ENCODE measurements at regions not wholly inside any gene's neighbourhood (a gene's known extent, or its start where the extent isn't known, plus 50 kb on each side); places are given as distances from the start of the nearest gene placed in this dataset.

GRCh38 chr2:38218995-38219394, 143.0 kb upstream of the CYP1B1 start:
- Mint-ChIP-seq H3K9me3 (peaks cover 10% of the 10 kb centered on the region), H3K27ac (peak overlapping the region; percentile 6 to 57 (median 11)), H3K4me1 (peaks cover 45% of the 10 kb centered on the region), H3K27me3 (ENCODE audit: low read depth) (peaks cover 6% of the 10 kb centered on the region), H3K4me3 (no peak overlapping the region), H3K36me3 (ENCODE audit: low read depth) (no peaks in the 10 kb centered on the region)
- TF ChIP-seq CTCF (IDR thresholded peaks at IDR 0.05; ENCODE audit: unreplicated experiment in 3 of 3), result no peak

DNA sequence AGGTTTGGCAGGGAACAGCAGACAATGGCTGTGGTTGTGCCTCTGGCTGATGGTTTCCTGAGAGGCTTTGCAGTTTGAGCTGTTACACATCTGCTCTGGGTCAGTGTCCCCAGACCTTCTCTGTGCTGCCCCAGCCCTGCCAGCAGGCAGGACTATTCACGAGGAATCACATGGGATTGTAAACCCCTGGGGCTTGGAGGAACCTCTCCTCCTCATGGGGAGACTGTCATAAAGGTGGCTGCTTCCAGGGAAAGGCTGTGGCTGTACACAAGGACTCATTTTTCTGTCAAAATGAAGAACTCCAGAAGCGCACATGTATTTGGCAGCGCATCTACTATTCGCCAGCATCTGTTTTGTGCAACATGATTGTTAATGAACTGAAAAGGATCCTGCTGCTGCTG, 142.6 kb upstream of the CYP1B1 start:
- Mint-ChIP-seq H3K4me3 (no peak overlapping the region), H3K27me3 (ENCODE audit: low read depth) (peaks cover 6% of the 10 kb centered on the region), H3K9me3 (peaks cover 10% of the 10 kb centered on the region), H3K4me1 (peaks cover 49% of the 10 kb centered on the region), H3K36me3 (ENCODE audit: low read depth) (no peaks in the 10 kb centered on the region), H3K27ac (peak overlapping the region; percentile 6 to 57 (median 11))
- TF ChIP-seq CTCF (IDR thresholded peaks at IDR 0.05; ENCODE audit: unreplicated experiment in 3 of 3), result no peak

GRCh38 chr2:38217401-38218188, 141.6 kb upstream of the CYP1B1 start:
- TF ChIP-seq CTCF (IDR thresholded peaks at IDR 0.05; ENCODE audit: unreplicated experiment in 3 of 3), result no peak
- no peak overlapping the region for H3K4me3 Mint-ChIP-seq
- peak overlapping the region in 2 of 3 experiments; percentile 6 to 57 for H3K27ac Mint-ChIP-seq
- H3K9me3 Mint-ChIP-seq, result peaks cover 10% of the 10 kb centered on the region
- H3K27me3 Mint-ChIP-seq (ENCODE audit: low read depth), result peaks cover 3% of the 10 kb centered on the region
- peaks cover 51% of the 10 kb centered on the region for H3K4me1 Mint-ChIP-seq
- no peaks in the 10 kb centered on the region for H3K36me3 Mint-ChIP-seq (ENCODE audit: low read depth)

DNA sequence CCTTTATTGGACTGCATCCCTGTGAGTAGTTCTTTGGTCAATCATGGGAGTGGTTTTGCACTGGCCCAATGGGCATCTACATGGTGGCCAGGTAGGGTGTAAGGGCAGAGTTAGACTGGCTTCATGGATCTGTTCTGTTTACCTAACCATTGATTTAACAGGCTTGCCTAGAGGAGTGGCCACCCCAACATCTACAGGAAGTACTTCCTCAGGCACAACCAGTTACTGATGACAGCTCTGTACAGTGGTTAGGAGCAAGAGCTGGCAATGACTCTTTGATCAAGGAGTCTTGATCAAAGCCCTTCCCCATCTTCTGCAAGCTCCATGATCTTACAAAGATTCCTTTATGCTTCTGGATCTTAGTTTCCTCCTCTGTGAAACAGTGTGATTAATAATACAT, 140.9 kb upstream of the CYP1B1 start:
- H3K27me3 Mint-ChIP-seq (ENCODE audit: low read depth), result no peaks in the 10 kb centered on the region
- TF ChIP-seq CTCF (IDR thresholded peaks at IDR 0.05; ENCODE audit: unreplicated experiment in 3 of 3), result no peak
- H3K4me1 Mint-ChIP-seq, result peaks cover 51% of the 10 kb centered on the region

GRCh38 chr2:38215993-38216392, 140.0 kb upstream of the CYP1B1 start:
- Mint-ChIP-seq H3K4me3 (no peak overlapping the region), H3K27ac (peak overlapping the region in 2 of 3 experiments; percentile 10 to 94), H3K36me3 (ENCODE audit: low read depth) (peaks cover 7% of the 10 kb centered on the region), H3K4me1 (peaks cover 51% of the 10 kb centered on the region), H3K9me3 (peaks cover 18% of the 10 kb centered on the region), H3K27me3 (ENCODE audit: low read depth) (no peaks in the 10 kb centered on the region)
- TF ChIP-seq CTCF (IDR thresholded peaks at IDR 0.05; ENCODE audit: unreplicated experiment in 3 of 3), result no peak

More for the DNA sequence above, 140.9 kb upstream of the CYP1B1 start:
- H3K36me3 Mint-ChIP-seq (ENCODE audit: low read depth), result no peaks in the 10 kb centered on the region
- peak overlapping the region in 1 of 3 experiments; percentile 94 for H3K27ac Mint-ChIP-seq
- no peak overlapping the region for H3K4me3 Mint-ChIP-seq
- H3K9me3 Mint-ChIP-seq, result peaks cover 10% of the 10 kb centered on the region

- Mint-ChIP-seq H3K9me3 (peaks cover 20% of the 10 kb centered on the region), H3K4me3 (no peak overlapping the region), H3K27ac (peak overlapping the region; percentile 80 to 94 (median 83)), H3K27me3 (ENCODE audit: low read depth) (no peaks in the 10 kb centered on the region), H3K36me3 (ENCODE audit: low read depth) (peaks cover 9% of the 10 kb centered on the region), H3K4me1 (peaks cover 51% of the 10 kb centered on the region)
- no peak for TF ChIP-seq CTCF (IDR thresholded peaks at IDR 0.05; ENCODE audit: unreplicated experiment in 3 of 3)
Observed at GRCh38 chr2:38215522-38215921, 139.6 kb upstream of the CYP1B1 start.
